Trophoblast cell (in vitro differentiated cells and primary cell): ENCODE measurements at regions not wholly inside any gene's neighbourhood (a gene's known extent, or its start where the extent isn't known, plus 50 kb on each side); places are given as distances from the start of the nearest gene placed in this dataset.

Experiments
- DNase-seq, 2 donors: peaks; one replicate each; pipeline ENCODE4 v3.0.0-alpha.2; 2016
- H2AFZ ChIP-seq: 2 replicates; pipeline ENCODE4 v1.6.1; 2013; ENCODE audit warnings: low read length, moderate library complexity, mild to moderate bottlenecking; ENCODE audit not compliant: insufficient read depth, poor library complexity
- H2AK5ac ChIP-seq: 2 replicates; pipeline ENCODE4 v1.6.1; 2013; ENCODE audit warnings: mild to moderate bottlenecking, low read length
- H2BK120ac ChIP-seq: 2 replicates; pipeline ENCODE4 v1.6.1; 2013; ENCODE audit warnings: low read length, mild to moderate bottlenecking, moderate library complexity; ENCODE audit not compliant: insufficient read depth, poor library complexity
- H2BK12ac ChIP-seq: 2 replicates; pipeline ENCODE4 v1.6.1; 2013; ENCODE audit warnings: mild to moderate bottlenecking, low read length, moderate library complexity
- H2BK5ac ChIP-seq: 2 replicates; pipeline ENCODE4 v1.6.1; 2013; ENCODE audit warnings: low read length, low read depth, moderate library complexity, mild to moderate bottlenecking; ENCODE audit not compliant: poor library complexity
- H3K14ac ChIP-seq: 2 replicates; pipeline ENCODE4 v1.6.1; 2013; ENCODE audit warnings: mild to moderate bottlenecking, low read length
- H3K18ac ChIP-seq: 2 replicates; pipeline ENCODE4 v1.6.1; 2013; ENCODE audit warnings: mild to moderate bottlenecking, low read length
- H3K23ac ChIP-seq: 2 replicates; pipeline ENCODE4 v1.6.1; 2013; ENCODE audit warnings: low read length
- H3K27ac ChIP-seq: 2 replicates; pipeline ENCODE4 v1.5.1; 2013; ENCODE audit warnings: low read depth, mild to moderate bottlenecking, inconsistent platforms, low read length, moderate library complexity
- H3K27me3 ChIP-seq: 2 replicates; pipeline ENCODE4 v1.6.1; 2013; ENCODE audit warnings: inconsistent platforms, mild to moderate bottlenecking, low read length, moderate library complexity; ENCODE audit not compliant: insufficient read depth
- H3K36me3 ChIP-seq, 2 experiments: 1 replicate in 1 of 2; 2 replicates in 1 of 2; pipeline ENCODE4 v1.6.1; 2013; ENCODE audit warnings: low read length in 2 of 2, mild to moderate bottlenecking in 2 of 2, moderate library complexity in 1 of 2; ENCODE audit not compliant: insufficient read depth in 2 of 2, control insufficient read depth in 1 of 2
- H3K4ac ChIP-seq: 2 replicates; pipeline ENCODE4 v1.6.1; 2013; ENCODE audit warnings: low read depth, mild to moderate bottlenecking, low read length, moderate library complexity
- H3K4me1 ChIP-seq, 2 experiments: 1 replicate in 1 of 2; 2 replicates in 1 of 2; pipeline ENCODE4 v1.6.1; 2013; ENCODE audit warnings: low read length in 2 of 2, mild to moderate bottlenecking in 2 of 2, moderate library complexity in 1 of 2; ENCODE audit not compliant: insufficient read depth in 2 of 2, control insufficient read depth in 1 of 2
- H3K4me2 ChIP-seq: 2 replicates; pipeline ENCODE4 v1.6.1; 2013; ENCODE audit warnings: inconsistent platforms, mild to moderate bottlenecking, low read length, moderate library complexity
- H3K4me3 ChIP-seq: 2 replicates; pipeline ENCODE4 v1.5.1; 2013; ENCODE audit warnings: mild to moderate bottlenecking, low read depth, low read length, inconsistent platforms
- H3K79me1 ChIP-seq: one replicate; pipeline ENCODE4 v1.6.1; 2013; ENCODE audit warnings: low read length
- H3K79me2 ChIP-seq: 2 replicates; pipeline ENCODE4 v1.6.1; 2013; ENCODE audit warnings: low read length, mild to moderate bottlenecking; ENCODE audit not compliant: control insufficient read depth, insufficient read depth, poor library complexity
- H3K9ac ChIP-seq: 2 replicates; pipeline ENCODE4 v1.6.1; 2013; ENCODE audit warnings: mild to moderate bottlenecking, low read length
- H3K9me3 ChIP-seq: 2 replicates; pipeline ENCODE4 v1.6.1; 2013; ENCODE audit warnings: low read depth, mild to moderate bottlenecking, control low read depth, inconsistent platforms, low read length; ENCODE audit not compliant: insufficient read depth
- H4K12ac ChIP-seq: 2 replicates; pipeline ENCODE4 v1.6.1; 2013; ENCODE audit warnings: low read depth, mild to moderate bottlenecking, low read length, moderate library complexity
- H4K8ac ChIP-seq: 2 replicates; pipeline ENCODE4 v1.6.1; 2013; ENCODE audit warnings: low read depth, mild to moderate bottlenecking, low read length, moderate library complexity
- H4K91ac ChIP-seq: one replicate; pipeline ENCODE4 v1.6.1; 2013; ENCODE audit warnings: low read depth, mild to moderate bottlenecking, low read length, moderate library complexity
- WGBS: extraction: QIAGEN DNeasy Blood & Tissue Kit; methylation state at CpG from one replicate; pipeline ENCODE4 v1.1.7; 2013; ENCODE audit warnings: missing lambda C conversion rate; ENCODE audit not compliant: insufficient read length, insufficient coverage; ENCODE audit errors: extremely low coverage; 5-methylcytosine and 5-hydroxymethylcytosine counted together

GRCh38 chr12:17326649-17327048 lies 720.7 kb upstream of the LMO3 start:
- Histone ChIP-seq H4K8ac (no peak overlapping the region), H2BK120ac (no peak overlapping the region), H4K91ac (no peak overlapping the region), H3K4me1 (no peaks in the 10 kb centered on the region), H3K4ac (no peak overlapping the region), H3K4me2 (no peak overlapping the region), H2BK12ac (no peak overlapping the region), H3K18ac (no peak overlapping the region), H3K36me3 (no peaks in the 10 kb centered on the region), H3K4me3 (no peak overlapping the region), H3K14ac (no peak overlapping the region), H3K9me3 (no peaks in the 10 kb centered on the region), H3K79me1 (no peaks in the 10 kb centered on the region), H2BK5ac (no peak overlapping the region), H4K12ac (no peak overlapping the region), H3K27ac (no peak overlapping the region), H2AFZ (no peak overlapping the region), H3K27me3 (no peaks in the 10 kb centered on the region), H3K23ac (no peak overlapping the region), H3K9ac (no peak overlapping the region), H3K79me2 (no peaks in the 10 kb centered on the region), H2AK5ac (no peak overlapping the region)
- DNase-seq: peak; percentile 6 to 84
- no CpG with 5 or more reads among the region's 2 CpGs for WGBS

- Histone ChIP-seq H2BK120ac (no peak overlapping the region), H4K8ac (no peak overlapping the region), H3K4ac (no peak overlapping the region), H3K27ac (no peak overlapping the region), H3K27me3 (no peaks in the 10 kb centered on the region), H2AFZ (no peak overlapping the region), H3K14ac (no peak overlapping the region), H3K4me2 (no peak overlapping the region), H3K18ac (no peak overlapping the region), H4K12ac (no peak overlapping the region), H3K36me3 (no peaks in the 10 kb centered on the region), H3K79me2 (no peaks in the 10 kb centered on the region), H3K4me1 (no peaks in the 10 kb centered on the region), H3K23ac (no peak overlapping the region), H3K4me3 (no peak overlapping the region), H4K91ac (no peak overlapping the region), H2AK5ac (no peak overlapping the region), H2BK12ac (no peak overlapping the region), H3K79me1 (no peaks in the 10 kb centered on the region), H2BK5ac (no peak overlapping the region), H3K9me3 (no peaks in the 10 kb centered on the region), H3K9ac (no peak overlapping the region)
- DNase-seq: no peak
- no CpG with 5 or more reads among the region's 2 CpGs for WGBS
Observed at GRCh38 chr12:17322090-17322489, 716.1 kb upstream of the LMO3 start.

- no peak overlapping the region for H3K4ac ChIP-seq
- no peak overlapping the region for H2BK120ac ChIP-seq
- no peak overlapping the region for H3K9ac ChIP-seq
- H2BK12ac ChIP-seq: no peak overlapping the region
- H2AFZ ChIP-seq: no peak overlapping the region
- no peak overlapping the region for H3K23ac ChIP-seq
- no CpG with 5 or more reads among the region's 7 CpGs for WGBS
- H3K4me2 ChIP-seq: no peak overlapping the region
- H3K4me1 ChIP-seq: no peaks in the 10 kb centered on the region
- H4K91ac ChIP-seq: no peak overlapping the region
- no peak overlapping the region for H3K4me3 ChIP-seq
- no peak overlapping the region for H2BK5ac ChIP-seq
- no peak overlapping the region for H4K12ac ChIP-seq
- DNase-seq: no peak
- no peaks in the 10 kb centered on the region for H3K79me2 ChIP-seq
- H3K9me3 ChIP-seq: no peaks in the 10 kb centered on the region
- H2AK5ac ChIP-seq: no peak overlapping the region
- H3K36me3 ChIP-seq: no peaks in the 10 kb centered on the region
- no peak overlapping the region for H3K27ac ChIP-seq
- H3K14ac ChIP-seq: no peak overlapping the region
- no peaks in the 10 kb centered on the region for H3K27me3 ChIP-seq
- H3K79me1 ChIP-seq: no peaks in the 10 kb centered on the region
- no peak overlapping the region for H3K18ac ChIP-seq
- no peak overlapping the region for H4K8ac ChIP-seq
Observed at GRCh38 chr12:17304503-17305347, 698.8 kb upstream of the LMO3 start.

- Histone ChIP-seq H3K9ac (no peak overlapping the region), H3K4me2 (no peak overlapping the region), H4K8ac (no peak overlapping the region), H2BK5ac (no peak overlapping the region), H2AK5ac (no peak overlapping the region), H3K27me3 (no peaks in the 10 kb centered on the region), H3K4me1 (no peaks in the 10 kb centered on the region), H3K79me2 (no peaks in the 10 kb centered on the region), H2BK120ac (no peak overlapping the region), H3K4me3 (no peak overlapping the region), H3K79me1 (no peaks in the 10 kb centered on the region), H4K12ac (no peak overlapping the region), H4K91ac (no peak overlapping the region), H3K14ac (no peak overlapping the region), H3K36me3 (no peaks in the 10 kb centered on the region), H2AFZ (no peak overlapping the region), H3K18ac (no peak overlapping the region), H2BK12ac (no peak overlapping the region), H3K23ac (no peak overlapping the region), H3K27ac (no peak overlapping the region), H3K4ac (no peak overlapping the region), H3K9me3 (peaks cover 5% of the 10 kb centered on the region)
- no peak for DNase-seq
- WGBS: no CpG with 5 or more reads among the region's 7 CpGs
Observed at GRCh38 chr12:17302001-17302400, 696.0 kb upstream of the LMO3 start.
